ENCODE measurements at regions not wholly inside any gene's neighbourhood (a gene's known extent, or its start where the extent isn't known, plus 50 kb on each side); places are given as distances from the start of the nearest gene placed in this dataset.

DNA sequence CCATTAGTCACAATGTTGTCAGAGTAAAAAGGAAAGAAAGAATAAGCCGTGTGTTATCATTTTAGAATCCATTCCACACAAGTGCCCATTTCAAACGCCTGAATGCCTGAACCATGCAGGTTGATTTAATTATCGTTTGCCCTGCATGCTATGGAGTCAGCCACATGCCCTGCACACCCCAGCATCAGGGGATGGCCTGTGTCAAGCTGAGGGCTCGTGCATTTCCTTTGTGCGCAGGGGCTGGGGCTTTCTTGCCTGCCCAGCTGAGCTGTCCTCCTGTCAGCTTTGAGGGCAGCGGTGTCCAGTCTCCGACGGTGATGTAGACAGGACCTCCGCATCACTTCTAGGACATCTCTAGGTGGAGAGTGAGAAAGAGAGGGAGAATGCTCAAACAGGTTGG, 200.4 kb downstream of the TSN start:
- H3K4me3 ChIP-seq (replicated peaks; ENCODE audit: insufficient read depth, low read length): no peak overlapping the region
- no peak overlapping the region for H3K27ac ChIP-seq (replicated peaks)
- H3K27me3 ChIP-seq (ENCODE audit: insufficient read depth, poor library complexity, severe bottlenecking): peaks cover 2% of the 10 kb centered on the region
- DNase-seq (ENCODE audit: low read depth in 1 of 2, low spot score in 1 of 2): no peak
- TF ChIP-seq SPI1 (IDR thresholded peaks at IDR 0.05; ENCODE audit: borderline replicate concordance, low read depth) (no peak), POLR2AphosphoS5 (IDR thresholded peaks at IDR 0.05; ENCODE audit: low read depth) (no peak), GABPA (IDR thresholded peaks at IDR 0.05; ENCODE audit: low read depth) (no peak)
- TF ChIP-seq, protein P1, sequence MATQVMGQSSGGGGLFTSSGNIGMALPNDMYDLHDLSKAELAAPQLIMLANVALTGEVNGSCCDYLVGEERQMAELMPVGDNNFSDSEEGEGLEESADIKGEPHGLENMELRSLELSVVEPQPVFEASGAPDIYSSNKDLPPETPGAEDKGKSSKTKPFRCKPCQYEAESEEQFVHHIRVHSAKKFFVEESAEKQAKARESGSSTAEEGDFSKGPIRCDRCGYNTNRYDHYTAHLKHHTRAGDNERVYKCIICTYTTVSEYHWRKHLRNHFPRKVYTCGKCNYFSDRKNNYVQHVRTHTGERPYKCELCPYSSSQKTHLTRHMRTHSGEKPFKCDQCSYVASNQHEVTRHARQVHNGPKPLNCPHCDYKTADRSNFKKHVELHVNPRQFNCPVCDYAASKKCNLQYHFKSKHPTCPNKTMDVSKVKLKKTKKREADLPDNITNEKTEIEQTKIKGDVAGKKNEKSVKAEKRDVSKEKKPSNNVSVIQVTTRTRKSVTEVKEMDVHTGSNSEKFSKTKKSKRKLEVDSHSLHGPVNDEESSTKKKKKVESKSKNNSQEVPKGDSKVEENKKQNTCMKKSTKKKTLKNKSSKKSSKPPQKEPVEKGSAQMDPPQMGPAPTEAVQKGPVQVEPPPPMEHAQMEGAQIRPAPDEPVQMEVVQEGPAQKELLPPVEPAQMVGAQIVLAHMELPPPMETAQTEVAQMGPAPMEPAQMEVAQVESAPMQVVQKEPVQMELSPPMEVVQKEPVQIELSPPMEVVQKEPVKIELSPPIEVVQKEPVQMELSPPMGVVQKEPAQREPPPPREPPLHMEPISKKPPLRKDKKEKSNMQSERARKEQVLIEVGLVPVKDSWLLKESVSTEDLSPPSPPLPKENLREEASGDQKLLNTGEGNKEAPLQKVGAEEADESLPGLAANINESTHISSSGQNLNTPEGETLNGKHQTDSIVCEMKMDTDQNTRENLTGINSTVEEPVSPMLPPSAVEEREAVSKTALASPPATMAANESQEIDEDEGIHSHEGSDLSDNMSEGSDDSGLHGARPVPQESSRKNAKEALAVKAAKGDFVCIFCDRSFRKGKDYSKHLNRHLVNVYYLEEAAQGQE (IDR thresholded peaks at IDR 0.05; ENCODE audit: insufficient replicate concordance, low read depth): no peak
- TF ChIP-seq, protein P2, sequence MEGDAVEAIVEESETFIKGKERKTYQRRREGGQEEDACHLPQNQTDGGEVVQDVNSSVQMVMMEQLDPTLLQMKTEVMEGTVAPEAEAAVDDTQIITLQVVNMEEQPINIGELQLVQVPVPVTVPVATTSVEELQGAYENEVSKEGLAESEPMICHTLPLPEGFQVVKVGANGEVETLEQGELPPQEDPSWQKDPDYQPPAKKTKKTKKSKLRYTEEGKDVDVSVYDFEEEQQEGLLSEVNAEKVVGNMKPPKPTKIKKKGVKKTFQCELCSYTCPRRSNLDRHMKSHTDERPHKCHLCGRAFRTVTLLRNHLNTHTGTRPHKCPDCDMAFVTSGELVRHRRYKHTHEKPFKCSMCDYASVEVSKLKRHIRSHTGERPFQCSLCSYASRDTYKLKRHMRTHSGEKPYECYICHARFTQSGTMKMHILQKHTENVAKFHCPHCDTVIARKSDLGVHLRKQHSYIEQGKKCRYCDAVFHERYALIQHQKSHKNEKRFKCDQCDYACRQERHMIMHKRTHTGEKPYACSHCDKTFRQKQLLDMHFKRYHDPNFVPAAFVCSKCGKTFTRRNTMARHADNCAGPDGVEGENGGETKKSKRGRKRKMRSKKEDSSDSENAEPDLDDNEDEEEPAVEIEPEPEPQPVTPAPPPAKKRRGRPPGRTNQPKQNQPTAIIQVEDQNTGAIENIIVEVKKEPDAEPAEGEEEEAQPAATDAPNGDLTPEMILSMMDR (IDR thresholded peaks at IDR 0.05; ENCODE audit: insufficient read depth, low read length): no peak

DNA sequence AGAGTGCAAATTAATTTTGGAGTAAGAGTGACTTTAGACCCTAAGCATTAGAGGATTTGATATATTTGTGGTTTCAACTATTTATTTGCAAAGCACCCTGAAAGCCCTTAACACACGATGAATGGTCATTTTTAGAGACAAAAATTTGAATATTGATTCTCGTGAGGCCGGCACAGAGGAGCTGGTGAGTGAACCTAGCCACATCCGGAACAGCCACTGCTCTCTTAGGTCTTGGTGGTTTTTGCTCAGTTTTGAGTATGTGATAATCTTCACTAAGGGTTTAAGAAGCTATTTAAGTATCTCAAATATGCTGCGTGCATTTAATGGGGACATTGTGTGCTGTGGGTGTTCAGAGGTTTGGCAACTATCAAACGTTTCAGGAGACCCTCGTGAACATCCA, 204.8 kb downstream of the TSN start:
- TF ChIP-seq GABPA (IDR thresholded peaks at IDR 0.05; ENCODE audit: low read depth) (no peak), SPI1 (IDR thresholded peaks at IDR 0.05; ENCODE audit: borderline replicate concordance, low read depth) (no peak), POLR2AphosphoS5 (IDR thresholded peaks at IDR 0.05; ENCODE audit: low read depth) (no peak)
- TF ChIP-seq, protein P2 (IDR thresholded peaks at IDR 0.05; ENCODE audit: insufficient read depth, low read length): no peak
- TF ChIP-seq, protein P1 (IDR thresholded peaks at IDR 0.05; ENCODE audit: insufficient replicate concordance, low read depth): no peak
- H3K4me3 ChIP-seq (replicated peaks; ENCODE audit: insufficient read depth, low read length): no peak overlapping the region
- H3K27ac ChIP-seq (replicated peaks): no peak overlapping the region
- H3K27me3 ChIP-seq (ENCODE audit: insufficient read depth, poor library complexity, severe bottlenecking): peaks cover 5% of the 10 kb centered on the region
- no peak for DNase-seq (ENCODE audit: low read depth in 1 of 2, low spot score in 1 of 2)

DNA sequence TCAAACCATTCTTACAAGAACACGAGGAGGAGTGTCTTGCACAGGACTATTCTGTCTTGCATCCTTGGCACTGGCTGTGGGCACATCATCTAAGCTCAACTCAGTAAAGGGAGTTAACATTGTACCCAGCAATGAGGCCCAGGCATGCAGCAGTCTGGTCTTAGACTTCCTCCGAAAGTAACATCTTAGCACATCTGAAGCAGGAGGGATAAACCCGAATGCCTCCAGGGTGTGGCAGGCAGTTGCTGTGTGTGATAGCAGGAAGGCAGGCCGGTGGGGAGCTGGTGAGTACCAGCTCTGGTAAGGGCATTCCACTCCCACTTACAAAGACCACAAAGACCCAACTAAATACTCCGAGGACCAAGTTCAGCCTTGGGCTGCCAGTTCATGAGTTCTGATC, 206.3 kb downstream of the TSN start:
- peaks cover 5% of the 10 kb centered on the region for H3K27me3 ChIP-seq (ENCODE audit: insufficient read depth, poor library complexity, severe bottlenecking)
- no peak overlapping the region for H3K27ac ChIP-seq (replicated peaks)
- no peak for DNase-seq (ENCODE audit: low read depth in 1 of 2, low spot score in 1 of 2)
- H3K4me3 ChIP-seq (replicated peaks; ENCODE audit: insufficient read depth, low read length): no peak overlapping the region
- TF ChIP-seq, protein P2 (IDR thresholded peaks at IDR 0.05; ENCODE audit: insufficient read depth, low read length): no peak

DNA sequence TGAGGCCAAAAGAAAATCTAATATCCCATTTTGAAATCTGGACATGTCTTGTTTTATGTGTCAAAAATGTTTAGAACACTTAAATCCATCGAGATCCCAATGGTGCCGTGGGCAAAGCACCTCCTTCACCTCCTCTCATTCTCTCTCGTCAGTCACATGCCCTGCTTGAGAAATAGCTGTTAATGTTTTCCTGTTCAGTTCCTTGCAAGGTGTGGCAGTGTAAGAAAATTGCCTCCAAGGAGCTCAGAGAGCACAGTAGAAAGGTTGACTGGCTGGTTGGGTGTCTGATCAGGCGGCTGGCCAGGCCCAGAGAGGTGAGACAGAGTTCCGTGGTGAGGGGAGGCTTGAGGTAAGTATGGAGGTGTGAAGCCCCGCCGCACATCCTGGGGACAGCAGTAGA, 210.2 kb downstream of the TSN start:
- no peak for DNase-seq (ENCODE audit: low read depth in 1 of 2, low spot score in 1 of 2)
- H3K27me3 ChIP-seq (ENCODE audit: insufficient read depth, poor library complexity, severe bottlenecking): peaks cover 6% of the 10 kb centered on the region
- no peak overlapping the region for H3K27ac ChIP-seq (replicated peaks)
- TF ChIP-seq, protein P2 (IDR thresholded peaks at IDR 0.05; ENCODE audit: insufficient read depth, low read length): no peak
- no peak overlapping the region for H3K4me3 ChIP-seq (replicated peaks; ENCODE audit: insufficient read depth, low read length)

Measured in HL-60 (cell line).